ENCODE measurements at regions not wholly inside any gene's neighbourhood (a gene's known extent, or its start where the extent isn't known, plus 50 kb on each side); places are given as distances from the start of the nearest gene placed in this dataset.

DNA sequence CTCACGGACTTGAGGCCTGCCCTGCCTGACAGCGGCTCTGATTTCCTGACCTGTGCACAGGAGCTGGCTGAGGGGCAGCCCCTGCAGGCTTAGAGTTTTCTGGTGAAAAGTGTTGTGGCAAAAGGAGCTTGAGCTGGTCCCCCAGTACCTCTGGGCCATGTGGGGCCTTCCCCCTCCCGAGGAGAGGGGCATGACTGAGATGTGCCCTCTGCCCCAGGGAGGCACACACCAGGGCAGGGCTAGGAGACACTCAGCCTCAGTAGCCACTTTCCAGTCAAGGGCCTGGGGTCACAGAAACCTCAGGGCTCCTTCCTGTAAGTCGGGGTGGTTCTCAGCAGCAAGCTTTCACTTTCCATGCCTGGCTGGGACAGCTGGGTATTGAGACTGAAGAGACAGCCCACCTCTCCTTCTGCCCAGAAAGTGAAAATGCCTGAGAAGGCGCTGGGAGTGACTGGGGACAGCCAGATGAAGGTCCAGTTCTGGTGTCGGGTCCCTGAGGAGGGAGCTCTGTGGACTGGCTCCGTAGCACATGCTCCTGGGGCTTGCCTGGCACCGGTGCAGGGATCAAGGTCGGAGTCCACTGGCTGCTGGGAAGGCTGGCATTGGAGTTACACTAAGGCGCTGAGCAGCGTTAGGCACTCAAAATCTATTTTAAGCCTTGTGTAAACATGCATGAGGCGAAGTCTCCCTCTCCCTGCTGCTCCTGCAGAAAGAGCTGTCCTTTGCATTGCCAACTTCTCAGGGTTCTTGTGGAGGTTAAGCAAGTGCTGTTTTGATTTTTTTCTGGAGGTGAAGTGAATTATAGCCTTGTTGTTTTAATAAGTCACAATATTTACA is 394.9 kb downstream of the GADD45G start:
- peaks cover 9% of the 10 kb centered on the region; the same call in 1 of the 2 replicates for H3K4me1 ChIP-seq (ENCODE audit: low read length)
- H2AFZ ChIP-seq (ENCODE audit: low read length), result no peak overlapping the region
- no peaks in the 10 kb centered on the region for H3K79me2 ChIP-seq (ENCODE audit: low read length)
- no peaks in the 10 kb centered on the region for H4K20me1 ChIP-seq (ENCODE audit: insufficient read depth, low read length)
- no peaks in the 10 kb centered on the region for H3K9me3 ChIP-seq (replicated peaks; ENCODE audit: insufficient read depth, low read length)
- H3F3A ChIP-seq (ENCODE audit: insufficient read depth, low read length), result peaks cover 11% of the 10 kb centered on the region; the same call in 1 of the 2 replicates
- peaks cover 33% of the 10 kb centered on the region for H3K27me3 ChIP-seq (replicated peaks; ENCODE audit: insufficient read depth, low read length)
- DNase-seq, result peak; percentile 79
- no peak overlapping the region for H3K9ac ChIP-seq (ENCODE audit: low read length)
- no peaks in the 10 kb centered on the region for H3K9me2 ChIP-seq (replicated peaks; ENCODE audit: insufficient read depth, low read length)
- no peak overlapping the region for H3K27ac ChIP-seq (ENCODE audit: low read length)
- TF ChIP-seq EZH2 (optimal IDR thresholded peaks at IDR 0.05; ENCODE audit: low read depth, low read length), result no peak
- no peak for TF ChIP-seq EZH2phosphoT487 (IDR thresholded peaks at IDR 0.05; ENCODE audit: low read length)
- TF ChIP-seq, protein P1, sequence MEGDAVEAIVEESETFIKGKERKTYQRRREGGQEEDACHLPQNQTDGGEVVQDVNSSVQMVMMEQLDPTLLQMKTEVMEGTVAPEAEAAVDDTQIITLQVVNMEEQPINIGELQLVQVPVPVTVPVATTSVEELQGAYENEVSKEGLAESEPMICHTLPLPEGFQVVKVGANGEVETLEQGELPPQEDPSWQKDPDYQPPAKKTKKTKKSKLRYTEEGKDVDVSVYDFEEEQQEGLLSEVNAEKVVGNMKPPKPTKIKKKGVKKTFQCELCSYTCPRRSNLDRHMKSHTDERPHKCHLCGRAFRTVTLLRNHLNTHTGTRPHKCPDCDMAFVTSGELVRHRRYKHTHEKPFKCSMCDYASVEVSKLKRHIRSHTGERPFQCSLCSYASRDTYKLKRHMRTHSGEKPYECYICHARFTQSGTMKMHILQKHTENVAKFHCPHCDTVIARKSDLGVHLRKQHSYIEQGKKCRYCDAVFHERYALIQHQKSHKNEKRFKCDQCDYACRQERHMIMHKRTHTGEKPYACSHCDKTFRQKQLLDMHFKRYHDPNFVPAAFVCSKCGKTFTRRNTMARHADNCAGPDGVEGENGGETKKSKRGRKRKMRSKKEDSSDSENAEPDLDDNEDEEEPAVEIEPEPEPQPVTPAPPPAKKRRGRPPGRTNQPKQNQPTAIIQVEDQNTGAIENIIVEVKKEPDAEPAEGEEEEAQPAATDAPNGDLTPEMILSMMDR (IDR thresholded peaks at IDR 0.05; ENCODE audit: low read length), result no peak
- peak overlapping the region; percentile 53 for H3K4me3 ChIP-seq (ENCODE audit: low read length)
- peak overlapping the region; percentile 73 for H3K4me2 ChIP-seq (ENCODE audit: low read depth, low read length)
- no peaks in the 10 kb centered on the region for H3K36me3 ChIP-seq (replicated peaks; ENCODE audit: insufficient read depth, low read length)

DNA sequence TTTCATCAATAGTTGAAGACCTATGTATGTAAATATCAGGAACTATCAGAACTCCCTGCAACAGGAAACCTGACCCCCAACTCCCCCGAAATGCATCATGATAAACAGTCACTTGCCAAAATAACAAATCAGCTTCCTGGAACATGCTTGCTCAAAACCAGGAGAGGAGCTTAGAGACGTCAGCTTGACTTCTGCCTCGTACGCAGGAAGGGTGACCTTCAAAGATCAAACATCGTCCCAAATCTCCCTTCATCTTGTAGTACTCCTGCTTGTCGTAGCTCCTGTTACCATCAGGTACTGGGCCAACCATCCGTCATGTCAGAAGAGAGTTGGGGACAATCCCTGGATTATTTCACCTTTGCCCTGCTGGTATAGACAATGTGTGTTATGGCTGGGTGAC is 396.1 kb downstream of the GADD45G start:
- H4K20me1 ChIP-seq (ENCODE audit: insufficient read depth, low read length), result no peaks in the 10 kb centered on the region
- H3K27ac ChIP-seq (ENCODE audit: low read length), result no peak overlapping the region
- no peaks in the 10 kb centered on the region for H3K36me3 ChIP-seq (replicated peaks; ENCODE audit: insufficient read depth, low read length)
- no peak overlapping the region for H3K4me2 ChIP-seq (ENCODE audit: low read depth, low read length)
- no peaks in the 10 kb centered on the region for H3K79me2 ChIP-seq (ENCODE audit: low read length)
- peaks cover 11% of the 10 kb centered on the region; the same call in 1 of the 2 replicates for H3F3A ChIP-seq (ENCODE audit: insufficient read depth, low read length)
- H3K4me3 ChIP-seq (ENCODE audit: low read length), result no peak overlapping the region
- no peak overlapping the region for H3K9ac ChIP-seq (ENCODE audit: low read length)
- H3K9me3 ChIP-seq (replicated peaks; ENCODE audit: insufficient read depth, low read length), result no peaks in the 10 kb centered on the region
- TF ChIP-seq, protein P1 (IDR thresholded peaks at IDR 0.05; ENCODE audit: low read length), result no peak
- TF ChIP-seq EZH2phosphoT487 (IDR thresholded peaks at IDR 0.05; ENCODE audit: low read length) (no peak), EZH2 (optimal IDR thresholded peaks at IDR 0.05; ENCODE audit: low read depth, low read length) (no peak)
- H3K27me3 ChIP-seq (replicated peaks; ENCODE audit: insufficient read depth, low read length), result peaks cover 36% of the 10 kb centered on the region
- no peaks in the 10 kb centered on the region for H3K9me2 ChIP-seq (replicated peaks; ENCODE audit: insufficient read depth, low read length)
- DNase-seq, result no peak
- no peak overlapping the region for H2AFZ ChIP-seq (ENCODE audit: low read length)
- H3K4me1 ChIP-seq (ENCODE audit: low read length), result peaks cover 9% of the 10 kb centered on the region; the same call in 1 of the 2 replicates

DNA sequence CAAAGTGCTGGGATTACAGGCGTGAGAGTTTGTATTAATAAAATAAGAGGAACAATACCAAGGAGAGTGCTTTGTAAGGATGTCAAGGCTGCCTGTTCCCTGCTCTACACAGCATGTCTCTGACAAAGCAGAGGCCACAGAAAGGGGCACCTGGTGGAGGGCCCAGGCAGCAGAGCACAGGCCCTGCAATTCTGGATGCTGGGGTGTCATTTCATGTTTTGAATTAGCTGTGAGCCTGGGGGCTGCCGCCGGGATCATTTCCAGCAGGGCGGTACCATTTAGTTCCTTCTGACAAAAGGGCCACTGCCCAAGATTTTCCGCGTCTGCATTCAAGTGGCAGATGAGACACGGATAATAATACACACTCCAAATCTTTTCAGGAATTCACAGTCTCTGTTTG is 396.9 kb downstream of the GADD45G start:
- no peaks in the 10 kb centered on the region for H3K36me3 ChIP-seq (replicated peaks; ENCODE audit: insufficient read depth, low read length)
- H3F3A ChIP-seq (ENCODE audit: insufficient read depth, low read length), result peaks cover 11% of the 10 kb centered on the region; the same call in 1 of the 2 replicates
- no peaks in the 10 kb centered on the region for H3K79me2 ChIP-seq (ENCODE audit: low read length)
- H3K9me2 ChIP-seq (replicated peaks; ENCODE audit: insufficient read depth, low read length), result no peaks in the 10 kb centered on the region
- peaks cover 38% of the 10 kb centered on the region for H3K27me3 ChIP-seq (replicated peaks; ENCODE audit: insufficient read depth, low read length)
- H3K9ac ChIP-seq (ENCODE audit: low read length), result no peak overlapping the region
- no peaks in the 10 kb centered on the region for H4K20me1 ChIP-seq (ENCODE audit: insufficient read depth, low read length)
- H3K4me2 ChIP-seq (ENCODE audit: low read depth, low read length), result no peak overlapping the region
- peaks cover 9% of the 10 kb centered on the region; the same call in 1 of the 2 replicates for H3K4me1 ChIP-seq (ENCODE audit: low read length)
- H3K27ac ChIP-seq (ENCODE audit: low read length), result no peak overlapping the region
- H3K9me3 ChIP-seq (replicated peaks; ENCODE audit: insufficient read depth, low read length), result no peaks in the 10 kb centered on the region
- no peak for DNase-seq
- H3K4me3 ChIP-seq (ENCODE audit: low read length), result no peak overlapping the region
- H2AFZ ChIP-seq (ENCODE audit: low read length), result no peak overlapping the region
- TF ChIP-seq, protein P1 (IDR thresholded peaks at IDR 0.05; ENCODE audit: low read length), result no peak
- TF ChIP-seq EZH2 (optimal IDR thresholded peaks at IDR 0.05; ENCODE audit: low read depth, low read length) (no peak), EZH2phosphoT487 (IDR thresholded peaks at IDR 0.05; ENCODE audit: low read length) (no peak)
